DOHH2 (cell line): ENCODE measurements at regions not wholly inside any gene's neighbourhood (a gene's known extent, or its start where the extent isn't known, plus 50 kb on each side); places are given as distances from the start of the nearest gene placed in this dataset.

Experiments
- H3F3A ChIP-seq: fragments of 200-600 bp; sonication (generic), shearing (Covaris generic); 2 replicates; pipeline ENCODE4 v1.6.0; 2016; ENCODE audit warnings: antibody characterized with exemption, mild to moderate bottlenecking; ENCODE audit not compliant: control insufficient read depth, insufficient read depth
- H3K27ac ChIP-seq: fragments of 200-600 bp; sonication (generic); 2 replicates; pipeline ENCODE4 v1.5.1; 2014; ENCODE audit warnings: low read depth, mild to moderate bottlenecking, low read length, moderate library complexity
- H3K27me3 ChIP-seq: fragments of 200-600 bp; sonication (generic); 2 replicates; pipeline ENCODE4 v1.6.1; 2014; ENCODE audit warnings: mild to moderate bottlenecking, low read length, mixed read lengths; ENCODE audit not compliant: control insufficient read depth
- H3K36me3 ChIP-seq: fragments of 200-600 bp; sonication (generic); 2 replicates; pipeline ENCODE4 v1.6.1; 2014; ENCODE audit warnings: mild to moderate bottlenecking, low read length, moderate library complexity, mixed read lengths; ENCODE audit not compliant: control insufficient read depth
- H3K4me1 ChIP-seq: fragments of 200-600 bp; sonication (generic); 2 replicates; pipeline ENCODE4 v1.6.1; 2014; ENCODE audit warnings: mild to moderate bottlenecking, low read length, mixed read lengths; ENCODE audit not compliant: control insufficient read depth
- H3K4me2 ChIP-seq: fragments of 200-600 bp; sonication (generic); 2 replicates; pipeline ENCODE4 v1.6.0; 2014; ENCODE audit warnings: mild to moderate bottlenecking, low read length, moderate library complexity
- H3K4me3 ChIP-seq: fragments of 200-600 bp; sonication (generic); 2 replicates; pipeline ENCODE4 v1.5.1; 2014; ENCODE audit warnings: mild to moderate bottlenecking, low read length, mixed read lengths
- H3K79me2 ChIP-seq: fragments of 200-600 bp; sonication (generic); 2 replicates; pipeline ENCODE4 v1.6.1; 2014; ENCODE audit warnings: mild to moderate bottlenecking, low read length, mixed read lengths; ENCODE audit not compliant: control insufficient read depth
- H3K9me2 ChIP-seq: fragments of 200-600 bp; sonication (generic); replicated peaks from 2 replicates; pipeline ENCODE4 v1.6.1; 2014; ENCODE audit warnings: mild to moderate bottlenecking, low read length, mixed read lengths; ENCODE audit not compliant: control insufficient read depth
- H3K9me3 ChIP-seq: fragments of 200-600 bp; sonication (generic); 2 replicates; pipeline ENCODE4 v1.6.1; 2014; ENCODE audit warnings: antibody characterized with exemption, low read length, mixed read lengths; ENCODE audit not compliant: control insufficient read depth, insufficient read depth
- H4K20me1 ChIP-seq: fragments of 200-600 bp; sonication (generic); 2 replicates; pipeline ENCODE4 v1.6.0; 2014; ENCODE audit warnings: low read depth, mild to moderate bottlenecking, antibody characterized with exemption, low read length, moderate library complexity; ENCODE audit not compliant: control insufficient read depth, insufficient read depth
- CTCF ChIP-seq: fragments of 200-600 bp; sonication (generic); IDR thresholded peaks from one replicate; pipeline ENCODE4 v1.5.1; 2014; ENCODE audit warnings: antibody characterized with exemption, mild to moderate bottlenecking, low read depth, low read length; ENCODE audit not compliant: poor library complexity, severe bottlenecking
- EZH2phosphoT487 ChIP-seq: fragments of 200-600 bp; sonication (generic); IDR thresholded peaks from 2 replicates; pipeline ENCODE4 v1.6.1; 2017; ENCODE audit warnings: borderline replicate concordance, mild to moderate bottlenecking, antibody characterized with exemption, low read length, moderate library complexity, mixed read lengths

- Histone ChIP-seq H3K4me2 (no peak overlapping the region), H3K4me1 (peaks cover 29% of the 10 kb centered on the region), H3K79me2 (no peaks in the 10 kb centered on the region), H3K9me3 (no peaks in the 10 kb centered on the region), H4K20me1 (no peaks in the 10 kb centered on the region), H3K27me3 (0 out of 2 replicates have a peak, but pooled peaks cover 2% of the 10 kb centered on the region), H3K27ac (no peak overlapping the region), H3K4me3 (no peak overlapping the region), H3F3A (no peaks in the 10 kb centered on the region), H3K9me2 (no peaks in the 10 kb centered on the region), H3K36me3 (no peaks in the 10 kb centered on the region)
- TF ChIP-seq CTCF, result no peak
- TF ChIP-seq EZH2phosphoT487, result no peak
Measured at GRCh38 chr2:236972491-236973342, 113.0 kb upstream of the COPS8 start.

DNA sequence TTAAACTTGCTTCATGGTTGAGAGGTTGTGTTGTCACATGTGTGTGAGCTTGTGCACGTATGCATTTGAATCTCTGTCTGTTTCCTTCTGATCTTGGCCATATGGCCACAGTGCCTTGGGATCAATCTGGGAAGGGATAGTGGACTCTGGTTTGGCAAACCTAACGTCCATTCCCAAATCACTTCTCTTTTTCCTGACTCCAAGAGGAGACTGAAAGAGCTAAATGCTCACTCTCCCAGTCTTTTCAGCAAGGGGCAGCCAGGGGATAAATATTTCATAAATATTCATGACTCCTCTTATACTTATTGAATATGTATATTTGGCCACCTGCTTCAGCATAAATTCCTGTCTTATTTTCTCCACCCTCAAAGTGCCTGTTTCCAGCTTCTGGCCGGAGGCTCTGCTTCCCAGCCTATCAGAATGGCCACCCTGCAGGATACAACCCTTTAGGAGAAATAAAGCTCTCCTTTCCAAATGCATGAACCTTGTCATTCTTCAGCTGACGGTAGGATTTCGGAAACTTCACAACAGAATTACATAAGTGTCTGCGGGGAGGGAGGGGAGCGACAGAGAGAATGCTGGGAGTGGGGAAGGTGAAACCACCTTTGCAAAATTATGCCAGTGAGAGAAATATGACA lies 112.2 kb upstream of the COPS8 start:
- no peak overlapping the region for H3K27ac ChIP-seq

GRCh38 chr2:236974148-236974547 lies 111.5 kb upstream of the COPS8 start:
- Histone ChIP-seq H3F3A (no peaks in the 10 kb centered on the region), H3K4me1 (peaks cover 22% of the 10 kb centered on the region), H3K36me3 (no peaks in the 10 kb centered on the region), H3K4me3 (no peak overlapping the region), H3K27ac (no peak overlapping the region), H3K4me2 (no peak overlapping the region), H3K9me2 (no peaks in the 10 kb centered on the region), H4K20me1 (no peaks in the 10 kb centered on the region), H3K9me3 (no peaks in the 10 kb centered on the region), H3K79me2 (no peaks in the 10 kb centered on the region), H3K27me3 (0 out of 2 replicates have a peak, but pooled peaks cover 2% of the 10 kb centered on the region)
- TF ChIP-seq CTCF (no peak), EZH2phosphoT487 (no peak)

More for the DNA sequence above, 112.2 kb upstream of the COPS8 start:
- TF ChIP-seq EZH2phosphoT487 (no peak), CTCF (no peak)
- no peaks in the 10 kb centered on the region for H3K9me3 ChIP-seq
- no peaks in the 10 kb centered on the region for H3K79me2 ChIP-seq
- no peak overlapping the region for H3K4me3 ChIP-seq
- no peak overlapping the region for H3K4me2 ChIP-seq
- no peaks in the 10 kb centered on the region for H4K20me1 ChIP-seq
- H3K4me1 ChIP-seq, result peaks cover 23% of the 10 kb centered on the region
- no peaks in the 10 kb centered on the region for H3K36me3 ChIP-seq
- H3K27me3 ChIP-seq, result 0 out of 2 replicates have a peak, but pooled peaks cover 2% of the 10 kb centered on the region
- no peaks in the 10 kb centered on the region for H3F3A ChIP-seq
- no peaks in the 10 kb centered on the region for H3K9me2 ChIP-seq
